ENCODE measurements at regions not wholly inside any gene's neighbourhood (a gene's known extent, or its start where the extent isn't known, plus 50 kb on each side); places are given as distances from the start of the nearest gene placed in this dataset.

- TF ChIP-seq USF2 (IDR thresholded peaks at IDR 0.05; ENCODE audit: borderline replicate concordance, low read depth, low read length) (no peak), CTCF (IDR thresholded peaks at IDR 0.05) (no peak), EP300 (IDR thresholded peaks at IDR 0.05; ENCODE audit: borderline replicate concordance in 1 of 2, low read depth in 1 of 2, low read length in 1 of 2) (no peak)
Observed at GRCh38 chr6:1257778-1258177, 54.1 kb upstream of the FOXQ1 start.

All from SK-N-SH (cell line).